HG03097 (cell line): ENCODE measurements at regions not wholly inside any gene's neighbourhood (a gene's known extent, or its start where the extent isn't known, plus 50 kb on each side); places are given as distances from the start of the nearest gene placed in this dataset.

Source experiments
- ATAC-seq: cut with Tn5 transposase; IDR thresholded peaks from one replicate; pipeline ENCODE4 v1.9.1; 2021; ENCODE audit not compliant: unreplicated experiment, low FRiP score

DNA sequence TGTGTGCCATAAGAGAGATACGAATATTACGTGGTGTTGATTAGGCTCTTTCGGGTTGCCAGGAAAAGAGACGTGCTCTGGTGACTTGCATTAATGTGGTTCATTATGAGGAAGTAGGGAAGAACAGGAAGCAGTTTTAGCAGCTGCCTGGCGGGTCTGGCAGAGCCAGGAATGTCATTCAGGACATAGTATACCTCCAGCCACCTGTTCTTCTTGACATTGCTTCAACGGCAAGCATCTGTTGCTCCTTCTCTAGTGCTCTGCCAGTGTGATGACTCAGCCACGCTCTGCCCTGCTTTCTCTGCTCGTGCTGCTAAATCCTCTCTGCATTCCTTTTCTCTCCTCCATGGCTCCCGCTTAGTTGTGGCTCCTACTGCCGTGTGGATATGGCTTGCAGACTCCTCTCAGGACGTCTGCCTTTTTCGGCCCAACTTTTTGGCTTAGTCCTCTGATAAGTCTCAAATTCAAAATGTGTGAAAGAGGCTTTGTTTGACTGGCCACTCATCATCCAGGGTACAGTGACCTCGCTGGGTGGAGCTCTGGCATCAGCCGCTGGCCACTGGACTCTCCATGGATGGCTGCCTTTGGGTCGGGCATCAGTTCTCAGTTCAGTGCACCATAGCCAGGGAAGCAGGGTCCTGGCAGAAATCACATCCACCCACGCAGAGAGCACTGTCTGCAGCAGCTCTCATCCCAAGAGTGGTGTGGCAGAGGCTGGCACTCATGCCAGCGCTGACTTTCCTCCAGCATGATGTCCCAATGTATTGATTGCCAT, 89.3 kb upstream of the KLF3 start:
- no peak for ATAC-seq

DNA sequence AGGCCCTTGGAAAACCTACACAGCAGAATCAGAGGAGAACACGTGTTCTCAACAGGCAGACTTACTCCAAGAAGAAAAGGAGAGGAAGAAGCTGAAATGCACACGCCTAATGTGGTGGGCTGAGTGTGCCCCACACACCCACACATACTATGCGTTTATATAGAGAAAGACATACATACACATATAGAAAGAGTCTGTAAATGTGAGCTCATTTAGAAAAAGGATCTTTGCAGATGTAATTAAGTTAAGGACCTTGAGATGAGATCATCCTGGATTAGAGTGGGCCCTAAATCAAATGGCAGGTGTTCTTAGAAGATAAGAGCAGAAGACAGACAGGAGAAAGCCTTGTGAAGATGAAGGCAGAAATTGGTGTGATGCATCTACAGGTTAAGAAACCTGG, 87.2 kb upstream of the KLF3 start:
- no peak for ATAC-seq

DNA sequence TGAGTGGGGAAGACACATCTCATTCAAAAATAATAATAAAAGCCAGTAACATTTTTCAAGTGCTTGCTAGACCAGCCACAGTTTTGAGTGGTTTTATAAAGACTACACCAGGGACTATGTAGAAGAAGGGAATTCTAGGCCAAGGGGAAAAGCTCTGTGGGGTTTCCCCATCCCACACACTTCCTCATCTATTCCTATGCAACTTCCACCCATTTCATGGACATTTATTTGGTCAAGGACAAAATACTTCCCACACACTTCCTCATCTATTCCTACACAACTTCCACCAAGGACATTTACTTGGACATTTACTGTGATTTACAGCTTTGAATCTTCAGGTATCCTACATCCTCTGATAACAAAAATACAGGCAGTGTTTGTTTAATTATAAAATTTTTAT, 86.5 kb upstream of the KLF3 start:
- ATAC-seq, result no peak

DNA sequence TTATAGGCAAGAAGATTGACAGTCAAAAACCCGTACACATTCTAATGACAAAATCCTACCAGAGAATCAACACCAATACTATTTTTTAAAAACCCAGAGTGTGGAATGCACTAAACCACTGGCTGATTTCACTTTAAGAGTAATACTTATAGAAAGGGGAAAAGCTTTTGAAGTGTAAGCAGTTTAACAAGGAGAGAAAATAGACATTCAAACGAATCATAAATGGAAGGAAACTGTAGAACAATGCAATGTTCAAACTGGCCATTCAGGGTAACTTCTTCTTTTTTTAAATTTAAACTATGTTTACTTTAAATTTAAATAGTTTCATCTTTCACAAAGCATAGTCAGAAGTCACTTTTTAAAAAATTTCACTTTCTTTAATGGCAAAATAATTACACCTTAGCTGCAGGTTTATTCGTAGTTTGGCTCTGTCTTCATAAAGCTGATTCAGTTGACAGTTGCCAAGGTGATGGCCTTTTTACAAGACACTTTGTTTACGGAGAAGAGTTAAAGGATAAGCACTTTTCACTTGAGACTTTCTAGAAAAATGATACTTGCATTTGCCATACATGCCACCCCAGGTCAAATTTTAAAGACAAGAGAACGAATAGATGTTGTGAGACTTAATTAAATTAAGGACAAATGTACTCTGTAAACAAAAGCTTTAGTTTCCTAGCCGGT, 82.4 kb upstream of the KLF3 start:
- ATAC-seq, result no peak

DNA sequence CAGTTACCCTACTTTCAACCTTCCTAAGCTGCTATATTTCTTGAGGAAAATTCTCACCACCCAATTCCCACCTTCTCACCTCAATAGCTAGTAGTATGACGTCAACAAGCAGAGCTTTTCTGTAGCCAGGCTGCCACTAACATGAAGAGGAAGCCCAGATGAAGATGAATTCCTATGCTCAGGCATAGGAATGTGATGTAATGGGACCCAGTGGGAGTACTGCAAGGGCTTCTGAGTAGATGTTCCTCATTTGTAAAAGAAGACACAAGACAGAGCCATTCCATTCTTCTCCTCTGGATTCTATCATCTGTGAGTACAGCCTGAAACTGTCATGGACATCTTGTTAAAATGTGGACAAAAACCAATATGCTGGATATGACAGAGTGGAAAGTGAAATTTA, 81.6 kb upstream of the KLF3 start:
- no peak for ATAC-seq

DNA sequence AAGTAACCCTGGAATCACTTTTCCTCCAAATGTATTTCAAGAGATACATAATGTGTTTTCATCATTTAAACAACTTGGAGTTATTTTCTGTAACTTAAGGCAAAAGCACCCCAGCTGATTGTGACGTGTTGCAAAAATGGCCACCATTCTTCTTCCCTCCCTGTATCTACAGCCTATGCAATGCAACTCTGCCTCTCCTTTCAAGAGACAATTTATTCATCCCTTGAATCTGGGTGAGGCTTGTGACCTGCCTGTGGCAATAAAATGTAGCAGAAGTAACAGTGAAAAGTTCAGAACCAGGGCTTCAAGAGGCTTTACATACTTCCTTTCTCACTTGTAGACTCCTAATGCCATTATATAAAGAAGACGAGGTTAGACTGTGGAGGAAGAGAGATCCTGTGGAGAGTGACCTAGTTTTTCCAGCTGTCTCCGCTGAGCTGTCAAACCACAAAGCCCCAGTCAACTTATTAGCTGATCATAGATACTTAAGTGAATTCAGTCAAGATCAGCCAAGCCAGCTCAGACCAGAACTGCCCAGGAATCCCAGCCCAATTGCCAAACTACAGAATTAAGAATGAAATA, 81.0 kb upstream of the KLF3 start:
- no peak for ATAC-seq

DNA sequence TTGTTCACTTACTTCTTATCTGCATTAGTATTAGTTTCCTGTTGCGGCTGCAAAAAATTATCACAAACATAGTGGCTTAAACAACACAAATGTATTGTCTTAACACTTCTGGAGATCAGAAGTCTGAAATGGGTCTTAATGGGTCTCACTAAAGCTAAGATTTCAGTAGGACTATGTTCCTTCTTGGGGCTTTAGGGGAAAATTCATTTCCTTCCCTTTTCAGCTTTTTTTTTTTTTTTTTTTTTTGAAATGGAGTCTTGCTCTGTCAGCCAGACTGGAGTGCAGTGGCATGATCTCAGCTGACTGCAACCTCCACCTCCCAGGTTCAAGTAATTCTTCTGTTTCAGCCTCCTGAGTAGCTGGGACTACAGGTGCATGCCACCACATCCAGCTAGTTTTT, 78.1 kb upstream of the KLF3 start:
- no peak for ATAC-seq

DNA sequence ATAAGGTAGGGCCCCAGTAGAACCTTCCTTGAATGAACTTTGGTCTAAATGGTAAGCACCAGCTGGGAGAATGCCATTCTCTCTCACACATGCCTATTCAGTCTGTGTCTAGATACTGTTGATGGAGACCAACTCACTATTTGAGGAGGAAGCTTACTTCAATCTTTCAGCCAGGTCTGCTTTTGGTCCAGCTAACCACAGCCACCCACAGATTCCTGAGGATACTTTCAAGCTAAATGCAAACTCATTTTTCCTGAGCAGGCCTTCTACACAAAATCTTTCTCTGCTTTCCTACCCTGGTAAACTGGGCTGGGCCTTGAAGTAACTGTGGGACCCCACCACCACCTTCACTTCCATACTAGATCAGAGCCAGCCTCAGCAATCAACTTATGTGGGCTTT, 76.9 kb upstream of the KLF3 start:
- no peak for ATAC-seq

DNA sequence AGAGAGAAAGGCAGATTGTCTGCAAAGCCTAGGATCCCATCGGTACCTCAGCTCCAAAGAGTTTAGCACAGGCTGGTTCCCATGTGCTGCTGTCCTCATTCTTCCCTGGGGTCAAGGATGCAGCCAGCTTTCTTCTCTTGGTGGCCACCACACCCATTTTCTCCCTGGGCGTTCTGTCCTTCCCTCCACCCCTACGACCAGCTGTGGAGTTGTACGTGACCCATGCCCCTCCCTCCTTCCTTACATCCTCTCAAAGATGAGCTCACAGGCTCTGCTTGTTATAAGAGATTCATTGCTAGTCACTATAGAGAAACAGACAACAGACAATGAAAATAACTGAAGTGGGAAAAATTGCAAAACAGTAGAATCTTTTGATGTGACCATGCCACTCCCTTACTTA, 74.0 kb upstream of the KLF3 start:
- no peak for ATAC-seq

DNA sequence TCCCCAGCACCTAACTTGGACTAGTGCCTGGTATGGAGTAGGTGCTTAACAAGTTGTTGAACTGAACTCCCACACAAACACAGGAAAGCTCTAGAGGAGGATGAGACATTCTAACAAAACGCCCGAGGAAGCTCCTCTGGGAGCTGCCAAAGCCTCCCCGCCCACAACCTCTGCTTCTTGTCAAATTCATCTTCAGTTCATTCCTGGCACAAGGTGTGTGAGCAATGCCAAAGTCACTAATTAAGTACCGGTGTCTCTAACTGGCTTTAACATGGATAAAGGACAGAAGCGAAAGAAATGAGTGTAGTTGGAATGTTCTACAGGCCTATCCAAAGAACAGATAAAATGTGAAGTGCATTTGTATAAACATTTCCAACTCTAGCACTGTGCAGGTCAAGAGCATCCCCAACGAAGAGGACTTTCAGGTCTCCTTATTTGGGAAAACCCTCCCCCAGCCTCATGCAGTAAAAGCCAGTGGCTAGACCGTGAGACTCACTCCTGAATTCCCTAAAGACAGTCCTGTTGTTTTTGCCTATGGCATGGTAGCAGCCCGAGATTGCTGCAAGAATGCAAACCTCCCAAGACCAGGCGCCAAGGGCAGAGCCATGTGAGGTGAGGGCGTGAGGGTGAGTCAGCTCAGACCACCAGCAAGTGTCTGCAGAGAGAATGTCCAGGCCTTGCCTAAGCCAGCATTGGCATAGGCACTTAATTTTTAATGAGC, 72.2 kb upstream of the KLF3 start:
- no peak for ATAC-seq

DNA sequence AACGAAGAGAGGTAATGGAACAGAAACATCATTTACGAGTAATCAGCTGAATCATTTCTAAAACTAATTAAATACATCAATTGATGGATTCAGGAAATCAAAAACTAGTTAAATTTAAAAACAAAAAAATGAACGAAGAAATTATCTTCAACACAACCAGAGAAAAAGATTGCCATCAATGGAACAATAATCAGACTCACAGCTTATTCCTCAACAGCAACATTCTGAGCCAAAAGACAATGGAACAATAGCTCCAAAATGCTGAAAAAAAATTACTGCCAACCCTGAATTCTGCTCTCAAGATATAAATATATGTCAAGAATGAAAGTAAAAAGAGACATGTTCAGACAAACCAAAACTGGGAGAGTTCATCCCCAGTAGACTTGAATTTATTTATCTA, 65.5 kb upstream of the KLF3 start:
- no peak for ATAC-seq

DNA sequence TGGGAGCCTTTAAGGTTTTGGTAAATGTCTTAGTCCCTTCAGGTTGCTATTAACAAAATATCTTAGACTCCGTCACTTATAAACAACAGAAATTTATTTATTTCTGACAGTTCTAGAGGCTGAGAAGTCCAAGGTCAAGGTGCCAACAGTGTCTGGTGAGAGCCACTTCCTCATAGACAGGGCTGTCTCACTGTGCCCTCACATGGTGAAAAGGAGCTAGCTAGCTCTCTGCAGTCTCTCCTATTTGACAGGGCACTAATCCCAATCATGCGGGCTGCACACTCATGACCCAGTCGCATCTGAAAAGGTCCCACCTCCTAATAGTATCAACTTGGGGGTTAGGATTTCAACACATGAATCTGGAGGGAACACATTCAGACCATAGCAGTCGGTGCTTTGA, 63.4 kb upstream of the KLF3 start:
- no peak for ATAC-seq

DNA sequence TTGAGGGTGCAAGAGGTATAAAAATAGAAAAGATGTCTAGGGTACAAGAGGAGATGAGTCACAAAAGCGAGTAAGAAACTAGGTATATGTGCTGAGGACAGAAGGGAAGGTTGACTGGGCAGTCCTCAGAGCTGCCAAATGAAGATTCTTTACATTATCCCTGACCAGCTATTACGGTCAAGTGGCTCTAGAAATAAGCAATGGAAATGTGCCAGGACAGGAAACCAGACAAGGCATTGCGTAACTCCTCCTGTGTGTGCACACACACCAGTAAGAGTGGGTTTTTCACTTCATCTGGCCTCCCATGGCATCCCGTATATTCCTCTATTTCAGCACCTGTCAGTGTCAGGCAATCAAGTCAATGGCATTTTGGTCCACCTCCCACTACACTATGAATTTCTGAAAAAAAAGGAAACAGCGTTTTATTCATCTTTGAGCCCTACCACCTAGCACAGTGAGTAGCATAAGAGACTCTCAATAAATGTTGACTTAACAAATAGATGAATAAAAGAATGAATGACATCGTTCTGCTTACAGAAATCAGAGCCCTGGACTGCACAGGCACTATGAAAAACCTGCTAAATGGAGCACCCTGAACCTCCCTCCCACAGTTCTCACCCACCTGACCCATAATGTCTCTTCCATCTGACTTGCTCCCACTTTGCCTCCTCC, 62.6 kb upstream of the KLF3 start:
- no peak for ATAC-seq

DNA sequence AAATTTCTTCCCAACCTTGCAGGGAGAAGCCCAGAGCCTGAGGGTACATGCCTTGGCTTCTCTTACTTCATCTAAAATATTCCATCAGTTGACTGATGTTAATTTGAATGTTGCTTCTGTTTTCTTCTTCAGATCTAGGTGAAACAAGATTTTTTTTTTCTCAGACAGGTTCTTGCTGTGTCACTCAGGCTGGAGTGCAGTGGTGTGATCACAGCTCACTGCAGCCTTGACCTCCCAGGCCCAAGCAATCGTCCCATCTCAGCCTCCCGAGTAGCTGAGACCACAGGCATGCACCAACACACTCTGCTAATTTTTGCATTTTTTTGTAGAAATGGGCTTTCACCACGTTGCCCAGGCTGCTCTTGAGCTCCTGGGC, 62.1 kb upstream of the KLF3 start:
- ATAC-seq, result no peak

DNA sequence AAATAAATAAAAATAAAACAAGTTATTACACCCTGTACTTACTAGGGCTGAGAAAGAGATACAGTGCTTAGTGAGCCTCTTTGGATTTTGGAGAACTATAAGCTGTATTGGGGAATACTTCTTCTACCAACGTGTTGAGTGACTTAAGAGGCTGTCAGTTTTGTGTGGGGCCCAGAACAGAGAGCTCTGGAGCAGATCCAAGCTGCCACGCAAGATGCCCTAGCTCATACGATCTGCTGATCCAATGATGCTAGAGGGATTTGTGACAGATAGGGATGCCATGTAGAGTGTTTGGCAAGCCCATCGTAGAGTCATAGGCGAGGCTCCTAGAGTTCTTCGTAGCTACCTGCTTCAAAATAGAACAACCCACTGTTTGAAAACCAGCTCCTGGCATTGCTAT, 60.3 kb upstream of the KLF3 start:
- no peak for ATAC-seq

DNA sequence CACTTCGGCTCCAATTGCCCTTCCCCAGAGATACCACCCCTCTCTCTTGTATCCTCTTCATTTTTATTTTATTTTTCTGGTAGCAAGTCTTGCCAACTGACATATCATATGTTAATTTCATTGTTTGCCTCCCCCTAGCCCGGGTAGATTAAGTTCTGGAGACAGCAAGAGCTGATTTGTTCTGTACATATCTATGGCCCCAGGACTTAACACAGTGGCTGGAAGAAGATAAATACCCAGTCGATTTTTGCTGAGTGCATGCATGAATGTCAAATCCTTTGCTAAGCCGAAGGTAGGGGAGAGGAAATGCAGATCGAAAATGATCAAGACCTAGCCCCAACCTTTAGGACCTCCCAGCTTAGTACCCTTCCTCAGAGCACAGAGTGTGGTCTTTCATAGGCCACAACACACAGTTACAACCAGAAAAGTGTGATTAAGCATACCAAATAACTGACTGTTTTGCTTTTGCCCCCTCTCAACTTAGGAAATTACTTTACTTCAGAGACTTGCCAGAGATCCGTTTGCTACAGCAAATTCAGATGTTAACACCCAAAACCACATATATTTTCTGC, 58.7 kb upstream of the KLF3 start:
- ATAC-seq, result no peak

DNA sequence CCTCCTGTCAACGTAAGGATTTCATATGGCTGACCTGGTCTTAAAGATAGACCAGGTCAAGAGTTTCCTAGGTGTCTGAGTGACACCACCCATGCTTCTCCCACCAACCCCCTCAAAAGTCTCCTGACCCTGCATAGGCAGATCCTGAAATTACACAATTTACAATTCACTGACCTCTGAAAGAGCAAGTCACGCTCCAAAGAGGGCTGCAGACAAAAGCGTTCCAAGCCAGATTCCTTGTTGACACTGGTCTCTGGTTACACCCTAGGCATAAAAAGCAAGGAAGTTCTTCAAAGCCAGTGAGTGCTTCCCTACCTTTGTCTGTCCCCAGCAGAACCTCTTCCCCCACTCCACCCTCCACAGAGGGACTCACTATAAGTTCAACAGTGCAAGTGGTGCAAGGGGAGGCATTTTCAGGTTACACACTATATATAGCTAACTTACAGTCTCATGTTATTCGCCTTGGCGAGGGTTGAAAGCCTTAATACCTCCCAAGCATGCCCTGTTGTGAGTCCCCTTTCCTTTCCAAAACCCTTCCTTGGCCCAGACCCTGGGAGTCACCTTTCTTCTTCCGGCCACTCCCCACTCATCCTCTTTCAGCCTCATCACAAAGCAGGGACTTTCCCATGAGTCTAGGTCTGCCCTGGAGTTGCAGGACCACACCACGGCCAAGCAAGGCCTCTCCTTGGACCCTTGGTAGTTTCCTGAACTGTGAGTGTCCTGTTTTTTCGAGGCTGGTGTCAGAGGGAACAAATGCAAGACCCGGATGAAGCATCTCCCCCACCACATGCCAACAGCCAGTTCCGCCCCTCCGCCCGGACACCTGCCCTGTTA, 58.0 kb upstream of the KLF3 start:
- no peak for ATAC-seq

DNA sequence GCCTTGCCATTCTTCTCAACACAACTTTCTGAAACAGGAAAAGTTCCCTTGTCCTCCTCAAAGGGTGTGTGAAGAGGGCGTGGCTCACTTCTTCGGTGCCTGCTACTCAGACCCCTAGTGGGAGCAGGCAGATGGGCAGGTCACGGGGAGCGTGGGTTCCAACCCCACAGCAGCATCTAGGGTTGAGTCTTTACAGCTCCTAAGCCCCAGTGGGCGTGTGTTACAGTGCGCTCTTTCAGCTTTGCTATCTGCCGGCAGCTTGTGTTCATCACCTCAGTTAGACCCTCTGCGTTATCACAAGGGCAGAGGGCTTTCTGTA, 57.5 kb upstream of the KLF3 start:
- no peak for ATAC-seq

DNA sequence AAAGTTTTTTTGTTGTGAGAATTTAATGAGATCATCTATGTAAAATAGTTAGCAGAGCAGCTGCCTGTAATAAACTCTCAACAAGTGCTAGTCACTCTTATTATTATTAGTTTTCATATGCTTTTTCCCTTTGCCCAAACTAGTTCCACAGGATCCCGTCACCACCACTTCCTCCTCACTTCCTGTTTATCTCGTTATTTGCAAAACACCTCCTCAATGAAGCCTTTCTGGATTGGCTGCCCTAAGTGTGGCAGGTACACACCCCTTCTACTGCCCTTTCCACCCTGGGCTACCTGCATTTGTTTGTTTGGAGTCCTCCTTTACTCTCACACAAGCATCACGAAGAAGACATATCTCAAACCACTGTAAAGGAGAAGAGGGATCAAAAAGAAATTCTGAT, 54.4 kb upstream of the KLF3 start:
- ATAC-seq, result no peak

DNA sequence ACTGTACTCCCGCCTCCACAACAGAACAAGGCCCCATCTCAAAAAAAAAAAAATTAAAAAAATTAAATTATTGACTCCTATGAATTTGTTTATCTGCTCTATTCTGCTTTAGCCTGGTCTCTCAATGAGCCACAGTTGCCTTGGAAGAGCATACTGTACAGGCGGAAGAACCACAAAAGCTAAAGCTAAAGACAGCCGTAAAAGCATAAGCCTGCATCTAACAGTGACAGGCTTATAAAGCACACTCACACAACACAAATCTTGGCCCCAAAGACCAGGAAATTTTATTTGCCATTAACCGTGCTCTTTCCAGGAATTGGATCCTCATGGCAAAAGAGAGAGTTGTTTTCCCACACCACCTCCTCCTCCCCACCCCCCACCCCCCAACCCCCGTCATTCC, 53.5 kb upstream of the KLF3 start:
- no peak for ATAC-seq
